GM18870 (cell line): ENCODE measurements at regions not wholly inside any gene's neighbourhood (a gene's known extent, or its start where the extent isn't known, plus 50 kb on each side); places are given as distances from the start of the nearest gene placed in this dataset.

Experiments used
- ATAC-seq: cut with Tn5 transposase; IDR thresholded peaks from one replicate; pipeline ENCODE4 v1.9.1; 2021; ENCODE audit warnings: moderate library complexity; ENCODE audit not compliant: unreplicated experiment

GRCh38 chr9:90012949-90013348, 408.1 kb downstream of the GADD45G start:
- no peak for ATAC-seq

- ATAC-seq, result no peak
Measured at GRCh38 chr9:90013778-90014177, 409.0 kb downstream of the GADD45G start.

GRCh38 chr9:90014421-90014820, 409.6 kb downstream of the GADD45G start:
- ATAC-seq, result no peak

GRCh38 chr9:90016272-90016671, 411.5 kb downstream of the GADD45G start:
- no peak for ATAC-seq

GRCh38 chr9:90017679-90018078, 412.9 kb downstream of the GADD45G start:
- ATAC-seq, result no peak

GRCh38 chr9:90018688-90019087, 413.9 kb downstream of the GADD45G start:
- no peak for ATAC-seq

GRCh38 chr9:90019626-90020025, 414.8 kb downstream of the GADD45G start:
- ATAC-seq, result no peak

- ATAC-seq, result no peak
Measured at GRCh38 chr9:90020276-90020871, 415.6 kb downstream of the GADD45G start.

GRCh38 chr9:90021216-90021906, 416.5 kb downstream of the GADD45G start:
- ATAC-seq, result no peak

GRCh38 chr9:90022474-90022873, 417.7 kb downstream of the GADD45G start:
- ATAC-seq, result no peak

- no peak for ATAC-seq
Measured at GRCh38 chr9:90023861-90024260, 419.0 kb downstream of the GADD45G start.

- no peak for ATAC-seq
Measured at GRCh38 chr9:90024409-90024808, 419.6 kb downstream of the GADD45G start.

- ATAC-seq, result no peak
Measured at GRCh38 chr9:90024823-90025222, 420.0 kb downstream of the GADD45G start.

- ATAC-seq, result no peak
Measured at GRCh38 chr9:90025816-90026215, 421.0 kb downstream of the GADD45G start.

- ATAC-seq, result no peak
Measured at GRCh38 chr9:90027296-90027790, 422.5 kb downstream of the GADD45G start.

- ATAC-seq, result no peak
Measured at GRCh38 chr9:90029386-90029785, 424.6 kb downstream of the GADD45G start.

GRCh38 chr9:90029996-90030395, 425.2 kb downstream of the GADD45G start:
- no peak for ATAC-seq

GRCh38 chr9:90032296-90033027, 427.6 kb downstream of the GADD45G start:
- ATAC-seq, result no peak

GRCh38 chr9:90033028-90033650, 428.3 kb downstream of the GADD45G start:
- ATAC-seq, result no peak

- ATAC-seq, result no peak
Measured at GRCh38 chr9:90034071-90034470, 429.3 kb downstream of the GADD45G start.

GRCh38 chr9:90035471-90035870, 430.7 kb downstream of the GADD45G start:
- ATAC-seq, result no peak
